Brain pericyte (primary cell): ENCODE measurements at regions not wholly inside any gene's neighbourhood (a gene's known extent, or its start where the extent isn't known, plus 50 kb on each side); places are given as distances from the start of the nearest gene placed in this dataset.

ENCODE experiments used
- DNase-seq: peaks from one replicate; pipeline ENCODE4 v3.0.0-alpha.2; 2012; ENCODE audit warnings: low read depth, low spot score

DNA sequence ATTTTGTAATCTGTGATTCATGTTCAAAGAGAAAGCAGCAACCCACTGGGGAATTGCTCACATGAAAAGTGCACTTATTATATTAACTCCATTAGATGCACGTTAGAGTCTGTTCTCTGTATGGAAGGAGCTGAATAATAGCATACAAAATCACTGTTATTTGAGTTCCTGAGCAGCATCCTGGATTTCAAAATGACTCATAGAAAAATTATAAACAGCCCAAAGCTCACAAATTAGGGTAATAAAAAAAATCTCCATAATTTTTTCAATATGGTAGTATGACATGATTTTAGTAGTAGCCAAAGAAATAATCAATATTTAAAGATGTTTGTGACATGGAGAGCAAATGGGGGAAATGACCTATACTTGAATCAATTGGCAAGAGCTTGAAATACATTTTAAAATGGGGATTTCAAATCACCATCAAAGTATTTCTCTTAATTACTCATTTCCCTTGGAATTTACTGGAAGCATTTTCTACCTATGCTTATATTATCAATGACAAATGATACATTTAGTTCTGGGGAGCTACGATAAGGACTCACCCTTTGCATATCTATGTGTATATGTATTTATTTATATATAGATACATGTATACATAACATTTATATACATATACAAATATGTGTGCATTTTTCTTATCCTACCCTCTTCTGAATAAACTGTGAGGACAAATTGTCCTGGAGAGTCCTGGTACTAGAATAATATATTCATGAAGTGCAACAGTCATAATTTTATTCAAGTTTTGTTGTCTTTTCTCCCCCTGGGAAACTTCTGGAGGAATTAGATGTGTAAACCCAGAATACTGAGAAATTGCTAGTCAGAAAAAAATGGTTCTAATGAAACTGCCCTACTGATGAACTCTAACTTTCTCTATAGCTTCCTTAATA, 116.3 kb downstream of the RPL22L1 start:
- DNase-seq, result no peak

DNA sequence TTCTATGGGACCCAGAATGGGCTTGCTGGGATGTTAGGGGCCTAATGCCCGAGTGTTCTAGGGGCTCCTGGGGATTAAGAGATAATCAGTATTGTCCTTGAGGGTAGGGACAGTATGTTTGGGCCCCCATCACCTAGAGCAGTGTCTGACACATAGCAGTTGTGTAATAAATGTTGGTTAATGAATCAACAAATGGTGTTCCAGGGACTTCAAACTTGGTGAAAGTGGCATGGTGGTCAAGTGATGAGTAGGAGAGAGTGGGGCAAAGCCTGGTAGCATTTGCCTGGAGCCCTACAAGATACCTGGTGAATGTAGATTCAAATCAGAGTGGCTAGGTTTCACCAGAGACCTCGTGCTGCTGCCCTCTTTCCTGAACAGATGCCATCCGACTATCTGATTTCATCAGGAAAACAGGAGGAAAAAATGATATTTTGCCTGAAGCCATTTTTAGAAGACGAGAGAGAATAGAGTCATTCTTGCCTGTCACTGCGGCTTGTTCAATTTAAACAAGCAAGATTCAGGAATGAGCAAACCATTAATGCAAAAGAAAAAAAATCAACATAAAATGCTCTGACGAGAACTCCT, 117.3 kb downstream of the RPL22L1 start:
- no peak for DNase-seq

DNA sequence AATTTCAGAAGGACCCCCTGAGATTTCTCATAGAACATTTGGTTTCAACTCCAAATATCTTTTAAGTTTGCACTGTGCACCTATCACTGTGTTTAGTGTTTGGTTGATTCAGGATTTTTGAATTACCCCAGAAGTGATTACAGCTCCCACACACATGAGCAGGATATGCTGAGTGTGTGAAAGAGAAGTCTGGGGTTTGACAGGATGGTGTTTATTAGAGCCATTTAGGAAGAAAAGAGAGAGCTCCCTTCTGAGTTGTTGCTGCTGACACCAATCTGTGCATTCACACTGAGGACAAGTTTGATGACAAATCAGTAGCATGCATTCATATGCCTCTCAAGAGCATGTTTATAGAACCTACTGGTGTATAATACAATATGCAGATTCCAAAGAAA, 118.1 kb downstream of the RPL22L1 start:
- DNase-seq, result peak; percentile 31

DNA sequence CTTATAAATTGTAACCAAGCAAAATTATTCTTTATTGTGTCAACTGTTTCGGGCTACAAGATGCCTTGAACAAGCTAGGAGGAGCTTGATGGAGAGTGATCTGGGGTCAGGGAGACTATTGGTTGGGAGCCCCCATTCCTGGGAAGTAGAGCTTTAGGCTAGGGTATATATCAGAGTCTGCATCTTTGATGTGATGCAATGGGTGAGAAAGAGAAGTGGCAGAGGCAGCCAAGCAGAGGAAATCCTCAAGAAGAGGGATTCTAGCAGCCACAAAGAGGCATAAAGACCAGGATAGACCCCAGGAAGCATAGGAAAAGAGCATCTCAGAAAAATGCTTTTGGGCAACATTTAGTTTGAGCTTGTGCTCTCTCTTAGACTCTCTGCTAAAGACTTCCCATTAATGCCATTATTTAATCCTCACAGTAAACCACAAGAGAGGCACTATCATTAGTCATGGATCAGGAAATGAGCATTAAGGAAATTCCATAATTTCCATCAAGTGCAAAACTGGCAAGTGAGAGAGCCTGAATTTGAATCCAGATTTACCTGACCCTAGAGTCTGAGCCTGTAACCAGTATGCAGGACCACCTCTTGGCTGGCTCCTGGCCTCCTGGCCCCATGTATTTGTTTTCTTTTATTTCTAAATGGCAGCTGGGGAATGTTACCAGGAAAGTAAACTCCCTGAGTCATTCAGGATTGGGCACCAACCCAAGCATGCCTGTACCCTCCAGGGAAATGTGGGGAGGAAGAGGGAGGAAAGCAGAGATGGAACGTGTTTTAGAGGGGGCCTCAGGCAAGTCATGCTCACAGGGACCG, 118.7 kb downstream of the RPL22L1 start:
- peak; percentile 74 for DNase-seq

DNA sequence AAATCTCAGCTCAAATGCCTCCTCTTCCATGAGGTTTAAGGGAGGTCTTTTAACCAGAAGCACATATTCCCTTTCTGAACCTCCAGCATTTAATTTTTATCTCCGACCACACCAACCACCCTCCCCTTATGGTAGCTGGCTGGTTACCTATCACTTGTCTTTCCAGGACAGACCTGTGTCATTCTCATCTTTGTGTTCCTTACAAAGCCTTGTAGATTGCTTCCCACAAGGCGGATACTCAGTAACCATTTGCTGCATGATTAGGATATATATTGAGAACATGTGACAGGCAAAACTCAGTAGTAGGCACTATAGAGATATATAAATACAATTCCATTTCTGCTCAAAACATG, 119.5 kb downstream of the RPL22L1 start:
- DNase-seq, result no peak

DNA sequence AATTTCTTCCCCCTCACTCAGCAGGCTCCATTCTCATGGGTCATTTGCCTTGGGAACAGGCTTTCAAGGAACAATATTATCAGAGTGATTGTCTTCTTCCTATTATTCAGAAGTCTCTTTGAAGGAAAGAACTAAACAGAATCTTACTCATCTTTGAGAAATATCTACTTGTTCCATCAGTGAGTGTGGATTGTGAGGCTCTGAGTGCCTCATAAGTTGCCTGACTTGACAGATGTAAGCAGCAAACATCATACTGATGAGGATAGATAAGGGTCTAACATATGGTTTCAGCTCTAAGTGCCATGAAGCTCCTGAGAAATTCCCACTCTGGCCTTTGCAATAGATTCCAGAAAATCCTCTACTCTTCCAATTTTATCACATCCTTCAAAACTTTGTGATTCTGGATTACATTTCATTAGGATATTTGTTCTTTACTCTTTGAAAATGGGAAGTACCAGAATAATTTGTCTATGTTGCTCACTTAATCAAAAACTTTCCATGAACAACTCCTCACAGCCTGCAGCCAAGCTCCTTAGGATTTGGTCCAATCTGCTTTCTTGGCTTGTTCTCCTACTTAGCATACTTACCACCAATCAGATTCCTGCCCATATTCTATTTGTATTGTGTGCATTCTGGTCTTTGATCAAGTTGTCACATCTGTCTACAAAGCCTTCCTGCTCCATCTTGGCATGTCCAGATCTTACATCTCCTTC, 120.1 kb downstream of the RPL22L1 start:
- DNase-seq, result no peak

DNA sequence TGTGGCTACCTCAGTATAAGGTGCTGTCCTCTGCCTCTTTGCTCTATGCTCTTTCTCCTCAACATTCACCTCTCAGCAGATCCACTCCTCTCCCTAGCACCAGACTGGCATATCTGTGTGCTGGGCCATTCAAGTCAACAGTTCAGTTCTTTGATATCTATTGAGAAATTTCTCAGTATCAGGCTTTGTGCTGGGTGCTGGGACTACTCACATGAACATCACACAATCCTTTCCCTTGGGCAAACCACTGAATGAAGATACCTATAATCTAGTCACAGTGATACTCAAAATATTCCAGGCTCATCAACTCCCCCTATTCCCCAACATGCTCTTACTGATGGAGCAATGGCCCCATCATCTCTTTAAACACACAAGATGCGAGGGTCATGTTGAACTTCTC, 120.8 kb downstream of the RPL22L1 start:
- DNase-seq, result no peak

DNA sequence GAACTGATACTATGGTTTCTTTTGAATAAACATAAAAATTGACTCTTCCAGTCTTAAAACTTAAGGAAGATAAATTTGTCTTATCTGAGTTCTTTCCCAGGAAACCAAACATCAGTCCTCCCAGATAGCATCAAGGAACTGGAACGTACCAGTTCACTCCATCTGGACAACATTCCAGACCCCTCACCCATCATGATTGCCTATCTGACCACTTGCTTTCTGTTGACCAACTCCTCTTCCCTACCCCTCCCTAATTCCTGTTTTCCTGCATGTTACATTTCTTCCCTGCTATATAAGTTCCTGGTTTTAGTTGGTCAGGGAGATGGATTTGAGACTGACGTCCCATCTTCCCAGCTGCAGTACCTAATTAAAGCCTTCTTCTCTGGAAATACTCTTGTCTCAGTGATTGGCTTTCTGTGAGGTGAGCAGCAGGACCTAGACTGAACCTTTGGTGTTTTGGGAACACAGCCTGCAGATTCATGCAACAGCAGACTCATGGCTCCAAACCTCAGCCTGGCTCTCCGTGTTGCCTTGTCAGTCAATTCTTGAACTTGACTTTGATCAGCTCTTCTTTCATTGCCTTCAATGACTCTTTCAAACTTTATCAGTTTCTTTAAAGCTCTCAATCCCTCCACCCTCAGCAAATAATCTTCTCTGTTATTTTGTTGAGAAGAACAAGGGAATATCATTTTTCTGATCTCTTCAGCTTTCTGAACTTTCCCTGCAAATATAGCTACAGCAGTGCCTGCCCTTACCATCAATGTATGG, 123.6 kb downstream of the RPL22L1 start:
- no peak for DNase-seq

DNA sequence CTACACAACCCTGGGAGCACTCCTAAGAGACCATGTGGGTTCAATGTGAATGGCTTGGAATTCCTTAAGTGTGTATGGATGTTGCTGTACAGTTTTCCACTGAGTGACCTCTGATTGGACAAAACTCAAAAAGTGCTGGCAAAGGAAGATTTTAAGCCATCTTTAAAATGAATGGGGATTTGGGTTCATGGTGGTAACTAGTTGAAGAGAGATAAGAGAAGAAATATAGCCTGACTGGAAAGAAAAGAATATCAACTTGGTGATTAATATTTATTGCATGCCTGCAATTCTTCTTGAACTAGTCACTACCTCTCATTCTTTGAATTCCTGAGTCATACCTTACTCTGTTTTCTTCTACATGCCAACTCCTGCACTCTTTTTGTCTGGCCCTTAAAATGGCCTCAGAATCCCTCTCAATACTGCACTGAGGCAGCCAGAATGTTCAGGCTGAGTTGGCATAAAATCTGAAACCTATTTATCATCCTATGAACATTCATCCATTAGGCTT, 124.7 kb downstream of the RPL22L1 start:
- DNase-seq, result no peak

DNA sequence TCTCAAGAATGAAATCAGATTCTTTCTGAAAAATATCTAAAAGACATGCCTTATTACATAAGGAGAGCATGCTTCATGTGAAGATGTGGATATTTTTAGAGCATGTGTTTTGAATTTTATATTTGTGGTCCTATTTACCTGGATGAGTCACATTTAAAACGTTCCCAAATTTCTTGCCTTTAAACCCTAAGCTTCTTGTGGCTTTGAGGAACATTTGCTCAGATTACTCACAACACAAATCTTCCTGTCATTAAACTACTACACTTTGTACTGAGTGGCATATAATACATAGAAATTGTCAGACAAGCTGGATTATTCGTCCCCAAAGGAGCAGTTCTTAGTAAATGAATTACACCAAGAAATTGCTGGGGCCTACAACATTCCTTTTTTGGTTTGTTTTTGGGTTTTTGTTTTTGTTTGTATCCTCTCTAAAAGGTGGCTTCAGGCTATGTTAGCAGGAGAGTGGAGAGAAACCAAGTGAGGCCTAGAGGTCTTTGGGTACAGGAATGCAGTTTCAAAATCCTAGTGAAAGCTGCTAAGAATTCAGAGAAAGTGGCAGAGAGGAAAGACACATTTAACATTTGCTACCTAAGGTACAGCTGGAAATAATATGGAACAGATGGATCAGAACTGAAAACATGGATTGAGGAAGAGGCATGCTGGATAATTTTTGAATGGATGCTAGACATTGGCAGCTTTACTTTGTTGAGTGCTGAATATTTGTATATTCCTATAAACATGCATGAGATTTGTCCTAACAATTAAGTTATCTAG, 128.1 kb downstream of the RPL22L1 start:
- DNase-seq, result no peak

DNA sequence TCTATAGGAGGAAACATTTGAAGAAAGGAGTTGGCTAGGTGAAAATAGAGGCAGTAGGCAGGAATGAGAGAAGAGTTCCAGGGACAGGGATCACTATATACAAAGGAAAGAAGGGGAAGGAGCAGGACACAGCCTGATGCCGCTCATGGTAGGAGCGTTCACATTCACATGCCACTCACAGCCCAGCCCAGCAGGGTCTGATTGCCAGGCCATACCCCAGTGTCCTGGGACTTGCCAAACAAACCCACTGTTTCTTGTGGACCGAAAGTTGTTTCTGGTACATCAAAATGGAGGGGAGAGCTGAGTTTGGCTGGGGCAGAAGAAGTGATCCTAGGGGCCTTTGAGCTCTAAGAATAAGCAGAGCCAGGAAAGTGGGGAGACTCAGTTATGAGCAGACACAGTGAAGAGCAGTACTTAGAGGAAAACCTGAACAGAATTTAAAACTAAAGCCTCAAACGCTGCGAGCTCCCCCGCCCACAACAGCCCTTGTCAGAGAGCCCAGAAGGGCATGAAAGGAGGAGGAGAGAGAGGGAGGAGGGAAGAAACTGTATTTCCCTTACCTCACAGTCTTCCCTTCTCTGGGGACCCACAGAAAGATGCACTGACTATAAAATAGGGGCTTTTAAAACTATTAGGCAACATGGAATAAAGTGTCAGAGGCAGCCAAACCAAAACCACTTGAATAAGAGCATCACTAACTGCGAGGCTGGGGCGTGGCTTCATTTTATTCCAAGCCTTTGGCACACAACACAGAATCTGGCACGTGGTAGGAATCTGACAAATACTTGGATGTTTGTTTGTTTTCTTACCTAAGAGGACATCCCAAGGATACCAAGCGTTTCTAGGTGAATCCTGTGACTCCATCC, 129.0 kb downstream of the RPL22L1 start:
- DNase-seq, result no peak

DNA sequence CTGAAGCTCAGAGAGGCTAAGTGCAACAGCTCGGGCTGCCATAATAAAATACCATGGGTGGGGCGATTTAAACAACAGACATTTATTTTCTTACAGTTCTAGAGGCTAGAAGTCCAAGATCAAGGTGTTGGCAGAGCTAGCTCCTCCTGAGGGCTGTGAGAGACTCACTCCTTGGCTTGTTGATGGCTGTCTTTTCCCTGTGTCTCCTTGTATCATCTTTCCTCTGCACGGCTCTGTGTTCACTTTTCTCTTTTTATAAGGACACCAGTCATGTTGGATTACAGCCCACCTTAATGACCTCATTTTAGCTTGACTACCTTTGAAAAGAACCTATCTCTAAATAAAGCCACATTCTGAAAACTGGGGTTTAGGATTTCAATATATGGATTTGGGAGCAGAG, 129.7 kb downstream of the RPL22L1 start:
- DNase-seq, result no peak

DNA sequence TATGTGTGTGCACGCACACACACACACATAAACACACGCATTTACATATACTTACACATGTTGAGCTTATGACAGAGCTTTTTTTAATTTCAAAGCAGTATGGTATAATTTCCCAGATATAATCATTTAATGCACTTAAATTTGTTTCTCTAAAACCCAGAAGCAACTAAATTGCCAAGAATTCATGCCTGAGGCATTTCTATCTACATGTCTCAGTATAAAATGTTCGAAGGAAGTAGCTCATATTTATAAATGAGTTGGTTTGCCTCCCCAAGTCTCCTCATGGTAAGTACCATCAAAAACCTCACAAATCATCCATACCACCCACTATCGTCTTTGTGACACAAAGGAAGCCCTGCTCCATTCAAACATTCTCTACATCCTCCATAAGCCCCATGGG, 130.6 kb downstream of the RPL22L1 start:
- DNase-seq, result no peak

DNA sequence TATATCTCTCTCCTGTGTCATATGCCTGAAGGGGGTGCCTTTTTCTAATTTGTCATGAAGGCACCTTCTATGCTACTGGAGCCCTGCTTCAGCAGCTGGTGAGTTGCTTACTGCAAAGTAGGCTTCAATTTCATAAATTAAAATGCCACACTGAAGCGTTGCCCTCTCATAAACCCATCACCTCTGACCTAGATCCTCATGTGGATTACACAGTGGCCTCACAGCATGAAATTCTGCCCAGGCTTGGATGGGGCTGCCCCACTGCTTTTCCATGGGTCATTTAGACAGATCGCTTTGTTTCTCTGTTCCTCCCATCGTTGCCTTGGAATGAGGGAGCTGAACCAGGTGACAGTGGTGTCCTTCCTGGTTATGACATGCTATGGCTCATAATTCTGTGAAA, 131.2 kb downstream of the RPL22L1 start:
- DNase-seq, result no peak

DNA sequence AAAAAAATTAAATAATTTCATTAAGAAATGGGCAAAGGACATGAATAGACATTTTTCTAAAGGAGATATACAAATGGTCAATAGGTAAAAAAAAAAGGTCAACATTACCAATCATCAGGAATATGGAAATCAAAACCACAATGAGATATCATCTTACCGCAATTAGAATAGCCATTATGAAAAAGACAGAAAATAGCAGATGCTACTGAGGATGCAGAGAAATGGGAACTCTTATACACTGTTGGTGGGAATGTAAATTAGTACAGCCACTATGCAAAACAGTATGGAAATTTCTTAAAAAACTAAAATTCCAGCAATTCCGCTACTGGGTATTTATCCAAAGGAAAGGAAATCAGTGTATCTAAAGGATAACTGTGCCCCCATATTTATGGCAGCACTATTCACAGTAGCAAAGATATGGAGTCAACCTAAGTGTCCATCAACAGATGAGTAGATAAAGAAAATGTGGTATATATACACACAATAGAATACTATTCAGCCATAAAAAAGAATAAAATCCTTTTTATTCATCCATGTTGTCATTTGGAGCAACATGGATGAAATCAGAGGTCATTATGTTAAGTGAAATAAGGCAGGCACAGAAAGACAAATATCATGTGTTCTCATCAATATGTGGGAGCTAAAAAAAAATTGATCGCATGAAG, 132.4 kb downstream of the RPL22L1 start:
- DNase-seq, result no peak

DNA sequence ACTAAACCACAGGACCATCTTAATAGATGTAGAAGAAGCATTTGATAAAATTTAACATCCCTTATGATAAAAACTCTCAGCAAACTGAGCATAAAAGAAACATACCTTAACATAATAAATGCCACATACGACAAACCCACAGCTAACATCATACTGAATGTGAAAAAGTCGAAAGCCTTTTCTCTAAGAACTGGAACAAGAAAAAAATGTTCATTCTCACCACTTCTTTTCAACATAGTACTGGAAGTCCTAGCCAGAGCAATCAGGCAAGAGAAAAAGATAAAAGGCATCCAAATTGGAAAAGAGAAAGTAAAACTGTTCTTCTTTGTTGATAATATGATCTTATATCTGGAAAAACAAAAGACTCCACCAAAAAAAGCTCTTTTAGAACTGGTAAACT, 134.2 kb downstream of the RPL22L1 start:
- no peak for DNase-seq

DNA sequence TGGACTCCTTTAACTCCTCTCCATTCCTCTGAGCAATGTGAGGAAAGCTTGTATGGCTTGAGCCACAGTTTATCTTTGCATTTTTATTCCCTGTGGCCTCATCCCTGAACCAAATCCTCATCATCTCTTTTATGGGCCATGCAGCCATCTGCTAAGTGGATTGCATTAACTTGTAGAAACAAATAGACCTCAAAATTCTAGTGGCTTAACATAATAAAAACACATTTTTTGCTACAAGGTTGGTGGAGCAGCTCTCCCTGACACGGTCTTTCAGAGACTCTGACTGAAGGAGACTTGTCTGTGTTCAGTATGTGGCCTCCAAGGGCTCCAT, 135.3 kb downstream of the RPL22L1 start:
- no peak for DNase-seq

DNA sequence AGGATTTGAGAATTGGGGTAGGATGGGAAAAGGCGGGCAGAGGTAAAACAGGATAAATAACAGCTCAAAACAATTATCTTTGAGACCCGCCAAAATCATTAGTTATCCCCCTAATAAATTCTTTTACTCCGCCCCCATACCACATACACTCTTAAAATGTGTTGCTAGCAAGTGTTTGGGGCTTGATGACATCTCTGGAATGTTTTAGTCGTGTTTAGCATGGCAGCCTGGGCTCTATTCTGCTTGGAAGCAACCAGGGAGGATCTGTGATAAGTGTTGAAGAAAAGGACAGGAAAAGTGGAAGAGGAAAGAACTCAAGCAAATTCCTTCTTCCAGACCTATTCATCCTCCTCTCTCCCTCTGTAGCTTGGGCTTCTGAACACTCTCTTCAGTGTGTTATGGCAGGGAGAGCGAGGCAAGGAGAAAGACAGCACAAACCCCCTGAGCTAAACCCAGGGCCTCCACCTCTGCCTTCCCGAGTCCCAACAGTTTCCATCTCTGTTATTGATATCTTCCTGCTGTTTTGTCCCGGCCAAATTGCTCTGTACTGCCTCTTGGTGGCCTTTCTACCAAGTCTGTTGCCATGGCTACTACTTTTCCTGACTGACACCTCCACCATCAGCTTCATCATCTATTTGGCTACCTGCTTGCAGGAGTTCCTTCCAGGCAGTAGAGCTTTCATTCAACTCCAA, 135.8 kb downstream of the RPL22L1 start:
- no peak for DNase-seq
